GM23248 (cell line): ENCODE measurements at regions not wholly inside any gene's neighbourhood (a gene's known extent, or its start where the extent isn't known, plus 50 kb on each side); places are given as distances from the start of the nearest gene placed in this dataset.

Source experiments
- DNase-seq: peaks from one replicate; pipeline ENCODE4 v3.0.0-alpha.2; 2015
- H2AFZ ChIP-seq: fragments of 200-600 bp; sonication (generic); 2 replicates; pipeline ENCODE4 v1.6.1; 2016; ENCODE audit warnings: antibody characterized with exemption
- H3F3A ChIP-seq: fragments of 200-600 bp; sonication (generic); 2 replicates; pipeline ENCODE4 v1.6.1; 2016; ENCODE audit warnings: mild to moderate bottlenecking, antibody characterized with exemption, mixed run types; ENCODE audit not compliant: insufficient read depth
- H3K27ac ChIP-seq: fragments of 200-600 bp; sonication (generic); 2 replicates; pipeline ENCODE4 v1.5.1; 2016; ENCODE audit warnings: mild to moderate bottlenecking
- H3K27me3 ChIP-seq: fragments of 200-600 bp; sonication (generic); replicated peaks from 2 replicates; pipeline ENCODE4 v1.6.1; 2016; ENCODE audit warnings: mild to moderate bottlenecking; ENCODE audit not compliant: insufficient read depth
- H3K36me3 ChIP-seq: fragments of 200-600 bp; sonication (generic); 2 replicates; pipeline ENCODE4 v1.6.1; 2016; ENCODE audit warnings: low read depth, mild to moderate bottlenecking
- H3K4me1 ChIP-seq: fragments of 200-600 bp; sonication (generic); 2 replicates; pipeline ENCODE4 v1.6.1; 2016; ENCODE audit warnings: mild to moderate bottlenecking; ENCODE audit not compliant: insufficient read depth
- H3K4me2 ChIP-seq: fragments of 200-600 bp; sonication (generic); one replicate; pipeline ENCODE4 v1.6.1; 2016; ENCODE audit warnings: mild to moderate bottlenecking; ENCODE audit not compliant: unreplicated experiment
- H3K4me3 ChIP-seq: fragments of 200-600 bp; sonication (generic); 2 replicates; pipeline ENCODE4 v1.5.1; 2016; ENCODE audit warnings: mild to moderate bottlenecking
- H3K79me2 ChIP-seq: fragments of 200-600 bp; sonication (generic); 2 replicates; pipeline ENCODE4 v1.6.1; 2016; ENCODE audit warnings: mild to moderate bottlenecking; ENCODE audit not compliant: insufficient read depth
- H3K9ac ChIP-seq: fragments of 200-600 bp; sonication (generic); 2 replicates; pipeline ENCODE4 v1.6.1; 2016; ENCODE audit warnings: mild to moderate bottlenecking
- H3K9me2 ChIP-seq: fragments of 200-600 bp; sonication (generic); 2 replicates; pipeline ENCODE4 v1.6.1; 2016; ENCODE audit warnings: mixed run types, mild to moderate bottlenecking, moderate library complexity; ENCODE audit not compliant: insufficient read depth
- H3K9me3 ChIP-seq: fragments of 200-600 bp; sonication (generic); one replicate; pipeline ENCODE4 v1.6.1; 2017; ENCODE audit warnings: low read depth
- H4K20me1 ChIP-seq: fragments of 200-600 bp; sonication (generic); 2 replicates; pipeline ENCODE4 v1.6.0; 2016; ENCODE audit not compliant: insufficient read depth
- EZH2 ChIP-seq: fragments of 200-600 bp; sonication (generic); IDR thresholded peaks from 2 replicates; pipeline ENCODE4 v1.6.1; 2018; ENCODE audit warnings: antibody characterized with exemption, mild to moderate bottlenecking; ENCODE audit not compliant: insufficient read depth, poor library complexity, severe bottlenecking
- EZH2phosphoT487 ChIP-seq: fragments of 200-600 bp; sonication (generic); IDR thresholded peaks from 2 replicates; pipeline ENCODE4 v1.6.1; 2018; ENCODE audit warnings: antibody characterized with exemption, moderate library complexity, mild to moderate bottlenecking, low read depth; ENCODE audit not compliant: insufficient read depth
- WGBS, 2 experiments: methylation state at CpG; one replicate each; pipeline ENCODE4 v1.1.6; 2015 to 2017; ENCODE audit warnings: low lambda C conversion rate in 2 of 2, low coverage in 1 of 2; ENCODE audit errors: missing lambda C conversion rate in 2 of 2; 5-methylcytosine and 5-hydroxymethylcytosine counted together
- in situ Hi-C: fragments of 300-500 bp; cut with MboI; formaldehyde crosslinking; loops from 2 replicates; pipeline ENCODE4 v1.15.0; 2020

- no peaks in the 10 kb centered on the region for H4K20me1 ChIP-seq
- H3K27me3 ChIP-seq: no peaks in the 10 kb centered on the region
- H3K4me1 ChIP-seq: no peaks in the 10 kb centered on the region; the same call in 1 of the 2 replicates
- H3F3A ChIP-seq: no peaks in the 10 kb centered on the region
- no peaks in the 10 kb centered on the region for H3K36me3 ChIP-seq
- WGBS, 2 experiments: 96 to 99% methylated on average over 10 of the region's 10 CpGs
- H3K9me3 ChIP-seq: no peaks in the 10 kb centered on the region
- H3K79me2 ChIP-seq: no peaks in the 10 kb centered on the region
- no peak overlapping the region for H2AFZ ChIP-seq
- in situ Hi-C loops: no loop called here
- TF ChIP-seq EZH2 (no peak), EZH2phosphoT487 (no peak)
- no peak overlapping the region for H3K4me3 ChIP-seq
- H3K27ac ChIP-seq: no peak overlapping the region
- no peak overlapping the region for H3K4me2 ChIP-seq
- DNase-seq: no peak
- no peaks in the 10 kb centered on the region for H3K9me2 ChIP-seq
- no peak overlapping the region for H3K9ac ChIP-seq
Measured at GRCh38 chr2:9100080-9100876, 96.8 kb upstream of the MBOAT2 start.

DNA sequence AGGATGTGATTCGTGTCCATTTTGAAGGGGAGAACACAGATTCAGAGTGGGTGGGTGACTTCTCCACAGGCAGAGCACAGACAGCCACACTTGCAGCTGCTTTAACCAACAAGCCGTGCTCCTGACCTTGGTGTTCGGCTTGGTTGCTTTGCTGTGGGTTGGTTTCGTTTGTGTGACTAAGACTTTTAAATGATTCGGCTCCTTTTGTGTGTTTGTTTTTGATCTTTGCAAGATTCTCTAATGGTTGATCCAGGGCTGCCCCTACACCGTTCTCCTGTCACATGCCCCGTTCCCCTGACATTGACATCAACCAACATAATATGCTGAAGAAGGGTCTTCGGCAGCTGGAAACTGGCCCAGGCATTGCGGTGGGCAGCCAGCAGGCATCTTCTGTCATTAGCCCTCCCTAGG lies 95.9 kb upstream of the MBOAT2 start:
- H4K20me1 ChIP-seq: no peaks in the 10 kb centered on the region
- H3K4me2 ChIP-seq: peak overlapping the region; percentile 16
- H3K27me3 ChIP-seq: no peaks in the 10 kb centered on the region
- no peak overlapping the region for H3K9ac ChIP-seq
- 67 to 68% methylated on average over 9 of the region's 9 CpGs for WGBS, 2 experiments
- peak; percentile 33 for DNase-seq
- H3K4me3 ChIP-seq: no peak overlapping the region
- no peak for TF ChIP-seq EZH2phosphoT487
- no peak for TF ChIP-seq EZH2
- no peak overlapping the region for H3K27ac ChIP-seq
- H3K9me3 ChIP-seq: no peaks in the 10 kb centered on the region
- no peaks in the 10 kb centered on the region for H3K36me3 ChIP-seq
- peak overlapping the region; percentile 74 for H2AFZ ChIP-seq
- no peaks in the 10 kb centered on the region for H3F3A ChIP-seq
- in situ Hi-C loops: no loop called here
- H3K4me1 ChIP-seq: no peaks in the 10 kb centered on the region; the same call in 1 of the 2 replicates
- H3K9me2 ChIP-seq: no peaks in the 10 kb centered on the region
- no peaks in the 10 kb centered on the region for H3K79me2 ChIP-seq

DNA sequence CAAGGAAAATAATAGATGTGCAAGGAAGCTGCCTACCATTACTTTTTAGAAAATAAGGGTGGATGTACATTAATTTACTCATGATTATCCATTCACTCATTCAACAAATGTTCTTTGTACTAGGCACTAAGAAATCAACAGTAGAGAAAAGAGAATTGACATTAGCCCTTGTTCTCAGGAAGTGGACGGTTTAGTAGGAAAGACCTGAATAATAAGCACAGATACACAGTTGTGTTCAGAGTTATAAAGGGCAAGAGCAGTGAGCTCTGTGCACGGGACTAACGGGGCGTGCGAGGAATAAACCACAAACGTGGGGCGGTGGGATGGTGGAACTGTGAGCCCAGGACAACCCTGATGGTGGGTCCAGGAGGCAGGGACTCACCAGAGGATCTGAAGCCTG lies 94.4 kb upstream of the MBOAT2 start:
- Histone ChIP-seq H3K9me2 (no peaks in the 10 kb centered on the region), H3K9ac (no peak overlapping the region), H3K27ac (no peak overlapping the region), H3K79me2 (no peaks in the 10 kb centered on the region), H3K27me3 (no peaks in the 10 kb centered on the region), H3K9me3 (no peaks in the 10 kb centered on the region), H3K36me3 (no peaks in the 10 kb centered on the region), H4K20me1 (no peaks in the 10 kb centered on the region), H3K4me3 (no peak overlapping the region), H3K4me2 (no peak overlapping the region), H3F3A (no peaks in the 10 kb centered on the region), H3K4me1 (no peaks in the 10 kb centered on the region; the same call in 1 of the 2 replicates), H2AFZ (no peak overlapping the region)
- in situ Hi-C loops: no loop called here
- TF ChIP-seq EZH2 (no peak), EZH2phosphoT487 (no peak)
- 93 to 96% methylated on average over 7 of the region's 7 CpGs for WGBS, 2 experiments
- no peak for DNase-seq

- H3K27ac ChIP-seq: no peak overlapping the region
- no peak overlapping the region for H3K4me3 ChIP-seq
- H2AFZ ChIP-seq: no peak overlapping the region
- no peaks in the 10 kb centered on the region for H3K36me3 ChIP-seq
- no peak for DNase-seq
- no peaks in the 10 kb centered on the region for H3K9me3 ChIP-seq
- H3K9me2 ChIP-seq: no peaks in the 10 kb centered on the region
- TF ChIP-seq EZH2 (no peak), EZH2phosphoT487 (no peak)
- peaks cover under 1% of the 10 kb centered on the region; the same call in 1 of the 2 replicates for H3F3A ChIP-seq
- no peaks in the 10 kb centered on the region for H4K20me1 ChIP-seq
- WGBS, 2 experiments: 87 to 88% methylated on average over 8 of the region's 8 CpGs
- no peak overlapping the region for H3K9ac ChIP-seq
- peaks cover 1% of the 10 kb centered on the region; the same call in 1 of the 2 replicates for H3K4me1 ChIP-seq
- no peak overlapping the region for H3K4me2 ChIP-seq
- no peaks in the 10 kb centered on the region for H3K27me3 ChIP-seq
- in situ Hi-C loops: no loop called here
- H3K79me2 ChIP-seq: no peaks in the 10 kb centered on the region
Measured at GRCh38 chr2:9097239-9097638, 93.8 kb upstream of the MBOAT2 start.
